ENCODE measurements at regions not wholly inside any gene's neighbourhood (a gene's known extent, or its start where the extent isn't known, plus 50 kb on each side); places are given as distances from the start of the nearest gene placed in this dataset.

DNA sequence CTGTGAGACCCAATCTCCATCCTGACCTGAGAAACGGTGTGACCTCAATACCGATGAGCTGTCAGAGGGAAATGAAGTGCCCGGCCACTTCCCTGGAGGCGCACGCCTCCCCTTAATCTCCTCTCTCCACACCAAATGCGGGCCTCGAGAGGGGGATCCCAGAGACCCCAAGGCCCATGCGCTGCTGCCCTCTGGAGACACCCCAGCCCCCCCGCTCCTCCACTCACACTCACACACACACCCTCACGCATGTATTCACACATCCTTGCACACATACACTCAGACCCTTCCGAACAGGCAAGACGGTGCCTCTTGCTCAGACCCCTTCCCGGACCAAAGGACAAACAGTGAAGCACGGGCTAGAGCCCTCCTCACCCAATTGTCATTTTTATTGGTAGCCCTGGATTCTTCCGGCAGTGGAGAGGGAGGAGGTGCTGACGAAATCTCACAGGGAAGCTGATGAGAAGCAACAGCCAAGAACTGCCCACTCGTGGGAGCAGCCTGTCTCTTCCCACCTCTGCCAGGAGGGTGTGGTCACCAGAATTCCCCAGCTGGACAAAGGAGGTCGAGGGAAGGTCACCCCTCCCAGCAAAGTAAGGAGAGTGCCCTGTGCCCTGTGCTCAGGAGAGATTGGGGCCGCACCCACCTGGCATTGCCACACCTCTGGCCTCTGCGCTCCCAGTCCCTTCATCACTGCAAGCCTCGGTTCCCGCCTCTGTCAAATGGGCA lies 136.0 kb upstream of the TNRC6C start:
- Histone ChIP-seq H3K4me1 (ENCODE audit: control insufficient read depth, insufficient read depth, low read length) (peaks cover 10% of the 10 kb centered on the region), H3K36me3 (ENCODE audit: control insufficient read depth, insufficient read depth, low read length) (no peaks in the 10 kb centered on the region), H3K27me3 (ENCODE audit: control insufficient read depth, insufficient read depth, low read length) (peaks cover 9% of the 10 kb centered on the region), H3K9me3 (replicated peaks; ENCODE audit: control insufficient read depth, low read depth, low read length) (peaks cover 2% of the 10 kb centered on the region), H3K27ac (ENCODE audit: low read length) (no peak overlapping the region), H3K4me3 (ENCODE audit: low read length) (no peak overlapping the region)
- peak; percentile 47 for DNase-seq
- 60% methylated on average over 17 of the region's 22 CpGs for WGBS (ENCODE audit: insufficient coverage)

DNA sequence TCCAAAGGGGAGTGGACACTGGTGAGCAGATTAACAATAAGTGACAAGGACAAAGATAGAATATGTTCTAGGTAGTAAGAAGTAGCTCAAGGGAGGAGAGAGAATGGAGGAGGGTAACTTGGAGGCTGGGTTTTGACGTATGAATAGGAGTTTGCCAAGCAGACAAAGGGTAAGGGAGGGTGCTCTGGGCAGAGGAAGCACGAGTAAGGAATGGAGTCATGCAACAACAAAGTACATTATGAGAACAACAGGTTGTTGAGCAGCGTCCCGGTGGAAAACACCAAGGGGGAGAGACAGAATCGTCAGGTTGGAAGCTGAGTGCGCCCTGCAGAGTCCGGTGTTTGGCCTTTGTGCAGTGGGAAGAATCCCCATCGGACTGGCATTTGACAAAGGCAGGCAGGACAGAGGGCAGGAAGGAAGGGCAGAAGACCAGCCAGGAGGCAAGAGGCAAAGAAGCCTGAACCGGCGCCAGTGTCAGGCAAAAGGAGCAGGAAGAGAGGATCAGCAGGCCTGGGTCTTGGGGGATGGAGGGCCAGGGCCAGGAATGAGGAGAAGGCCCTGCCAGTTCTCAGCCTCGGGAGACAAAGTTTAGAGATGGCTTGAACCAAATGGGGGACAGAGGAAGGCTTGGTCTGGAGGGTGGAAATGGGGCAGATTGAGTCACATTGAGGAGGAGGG lies 134.3 kb upstream of the TNRC6C start:
- H3K9me3 ChIP-seq (replicated peaks; ENCODE audit: control insufficient read depth, low read depth, low read length), result no peaks in the 10 kb centered on the region
- H3K4me1 ChIP-seq (ENCODE audit: control insufficient read depth, insufficient read depth, low read length), result peaks cover 8% of the 10 kb centered on the region

GRCh38 chr17:77824780-77825280 lies 133.7 kb upstream of the TNRC6C start:
- Histone ChIP-seq H3K4me1 (ENCODE audit: control insufficient read depth, insufficient read depth, low read length) (peaks cover 14% of the 10 kb centered on the region), H3K27me3 (ENCODE audit: control insufficient read depth, insufficient read depth, low read length) (peaks cover 9% of the 10 kb centered on the region), H3K4me3 (ENCODE audit: low read length) (no peak overlapping the region), H3K36me3 (ENCODE audit: control insufficient read depth, insufficient read depth, low read length) (no peaks in the 10 kb centered on the region), H3K27ac (ENCODE audit: low read length) (no peak overlapping the region), H3K9me3 (replicated peaks; ENCODE audit: control insufficient read depth, low read depth, low read length) (no peaks in the 10 kb centered on the region)
- no peak for DNase-seq
- WGBS (ENCODE audit: insufficient coverage), result 93% methylated on average over 5 of the region's 9 CpGs

More for the DNA sequence above, 134.3 kb upstream of the TNRC6C start:
- DNase-seq, result no peak
- H3K4me3 ChIP-seq (ENCODE audit: low read length), result no peak overlapping the region
- peaks cover 9% of the 10 kb centered on the region for H3K27me3 ChIP-seq (ENCODE audit: control insufficient read depth, insufficient read depth, low read length)
- H3K36me3 ChIP-seq (ENCODE audit: control insufficient read depth, insufficient read depth, low read length), result no peaks in the 10 kb centered on the region
- WGBS (ENCODE audit: insufficient coverage), result 78% methylated on average over 11 of the region's 11 CpGs
- no peak overlapping the region for H3K27ac ChIP-seq (ENCODE audit: low read length)

DNA sequence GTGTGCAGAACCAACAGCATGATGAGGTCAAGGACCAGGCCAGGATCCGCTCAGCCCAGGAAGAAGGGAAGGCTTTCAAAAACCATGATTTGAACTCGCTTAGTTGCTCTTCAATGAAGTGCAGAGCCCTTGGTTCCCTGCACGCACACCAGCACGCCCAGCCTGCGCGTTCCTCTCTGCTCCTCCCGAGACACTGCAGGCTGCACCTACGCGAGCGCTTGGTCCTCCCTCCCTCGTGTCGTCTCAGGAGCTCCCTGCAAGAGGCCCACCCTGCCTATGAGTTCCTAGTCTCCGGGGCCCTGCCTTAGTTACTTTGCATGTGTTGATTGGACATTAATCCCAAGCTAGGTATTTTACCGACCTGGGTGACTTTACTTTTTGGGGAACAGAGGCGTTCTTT lies 132.9 kb upstream of the TNRC6C start:
- Histone ChIP-seq H3K27me3 (ENCODE audit: control insufficient read depth, insufficient read depth, low read length) (peaks cover 9% of the 10 kb centered on the region), H3K4me1 (ENCODE audit: control insufficient read depth, insufficient read depth, low read length) (peaks cover 22% of the 10 kb centered on the region), H3K4me3 (ENCODE audit: low read length) (no peak overlapping the region), H3K9me3 (replicated peaks; ENCODE audit: control insufficient read depth, low read depth, low read length) (no peaks in the 10 kb centered on the region), H3K36me3 (ENCODE audit: control insufficient read depth, insufficient read depth, low read length) (no peaks in the 10 kb centered on the region), H3K27ac (ENCODE audit: low read length) (no peak overlapping the region)
- no peak for DNase-seq
- WGBS (ENCODE audit: insufficient coverage), result 68% methylated on average over 12 of the region's 15 CpGs

DNA sequence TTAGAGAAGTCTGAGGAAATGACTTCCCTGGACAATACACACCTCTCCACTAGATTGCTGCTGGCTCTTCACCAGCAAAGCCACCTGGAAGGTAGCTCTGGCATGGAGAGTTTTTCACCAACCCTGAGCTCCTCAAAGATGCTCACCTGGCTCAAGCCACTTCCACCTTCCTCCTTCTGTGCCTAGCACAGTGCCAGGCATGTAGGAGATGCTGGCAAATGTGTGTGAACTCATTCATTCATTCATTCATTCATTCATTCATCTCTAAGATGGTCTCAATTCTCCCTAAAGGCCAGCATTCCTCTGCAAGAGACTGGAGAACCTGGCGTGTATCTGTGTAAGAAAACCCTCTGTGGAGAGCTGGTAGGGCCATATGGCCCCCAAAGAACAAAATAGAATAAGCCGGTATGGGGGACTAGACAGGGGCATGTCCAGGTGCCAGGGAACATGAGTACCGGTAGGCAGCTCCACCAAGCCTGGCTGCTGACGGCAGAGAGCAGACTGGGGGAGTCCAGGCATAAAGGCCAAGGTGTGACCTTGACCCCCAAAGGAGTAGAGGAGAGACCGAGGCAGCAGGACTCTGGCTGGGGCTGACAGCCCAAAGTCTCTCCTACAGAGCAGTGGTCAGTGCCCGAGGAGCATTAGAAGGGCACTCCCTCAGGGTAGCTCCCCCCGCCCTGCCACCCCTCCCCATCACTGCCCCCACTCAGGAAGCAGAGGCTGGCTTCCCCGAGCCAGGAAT lies 132.2 kb upstream of the TNRC6C start:
- Histone ChIP-seq H3K36me3 (ENCODE audit: control insufficient read depth, insufficient read depth, low read length) (no peaks in the 10 kb centered on the region), H3K4me3 (ENCODE audit: low read length) (no peak overlapping the region), H3K4me1 (ENCODE audit: control insufficient read depth, insufficient read depth, low read length) (peaks cover 29% of the 10 kb centered on the region), H3K27ac (ENCODE audit: low read length) (no peak overlapping the region), H3K27me3 (ENCODE audit: control insufficient read depth, insufficient read depth, low read length) (peaks cover 9% of the 10 kb centered on the region), H3K9me3 (replicated peaks; ENCODE audit: control insufficient read depth, low read depth, low read length) (no peaks in the 10 kb centered on the region)
- no peak for DNase-seq
- WGBS (ENCODE audit: insufficient coverage), result 79% methylated on average over 6 of the region's 8 CpGs

GRCh38 chr17:77827039-77827438 lies 131.5 kb upstream of the TNRC6C start:
- Histone ChIP-seq H3K36me3 (ENCODE audit: control insufficient read depth, insufficient read depth, low read length) (no peaks in the 10 kb centered on the region), H3K27me3 (ENCODE audit: control insufficient read depth, insufficient read depth, low read length) (peaks cover 6% of the 10 kb centered on the region), H3K27ac (ENCODE audit: low read length) (no peak overlapping the region), H3K4me3 (ENCODE audit: low read length) (no peak overlapping the region), H3K4me1 (ENCODE audit: control insufficient read depth, insufficient read depth, low read length) (peaks cover 36% of the 10 kb centered on the region), H3K9me3 (replicated peaks; ENCODE audit: control insufficient read depth, low read depth, low read length) (no peaks in the 10 kb centered on the region)
- 63% methylated on average over 4 of the region's 7 CpGs for WGBS (ENCODE audit: insufficient coverage)
- DNase-seq, result no peak

DNA sequence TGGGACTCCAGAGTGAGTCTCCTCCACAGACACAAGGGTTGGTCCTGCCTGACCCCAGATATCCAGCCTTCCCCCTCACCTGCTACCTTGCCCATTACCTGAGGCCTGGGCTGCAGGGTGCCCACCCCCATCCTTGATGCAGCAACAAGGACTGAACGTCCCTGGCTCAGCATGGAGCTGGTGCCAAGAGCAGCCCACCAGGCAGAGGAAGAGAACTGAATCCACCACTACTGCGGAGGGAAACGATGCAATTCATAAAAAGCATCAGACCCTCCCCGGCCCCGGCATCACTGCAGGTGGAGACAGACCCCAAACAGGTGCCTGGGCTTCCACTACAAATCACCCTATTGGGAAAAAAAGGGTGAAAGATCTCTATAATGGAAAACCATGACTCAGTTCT lies 131.0 kb upstream of the TNRC6C start:
- H3K27ac ChIP-seq (ENCODE audit: low read length), result no peak overlapping the region
- DNase-seq, result no peak

GRCh38 chr17:77828749-77829539 lies 129.6 kb upstream of the TNRC6C start:
- no peaks in the 10 kb centered on the region for H3K9me3 ChIP-seq (replicated peaks; ENCODE audit: control insufficient read depth, low read depth, low read length)
- H3K36me3 ChIP-seq (ENCODE audit: control insufficient read depth, insufficient read depth, low read length), result no peaks in the 10 kb centered on the region
- H3K4me3 ChIP-seq (ENCODE audit: low read length), result no peak overlapping the region
- no peak for DNase-seq
- 97% methylated on average over 19 of the region's 21 CpGs for WGBS (ENCODE audit: insufficient coverage)
- peaks cover 4% of the 10 kb centered on the region for H3K27me3 ChIP-seq (ENCODE audit: control insufficient read depth, insufficient read depth, low read length)
- peaks cover 30% of the 10 kb centered on the region for H3K4me1 ChIP-seq (ENCODE audit: control insufficient read depth, insufficient read depth, low read length)
- no peak overlapping the region for H3K27ac ChIP-seq (ENCODE audit: low read length)

More for the DNA sequence above, 131.0 kb upstream of the TNRC6C start:
- WGBS (ENCODE audit: insufficient coverage), result 40% methylated on average over 1 of the region's 5 CpGs
- Histone ChIP-seq H3K4me3 (ENCODE audit: low read length) (no peak overlapping the region), H3K4me1 (ENCODE audit: control insufficient read depth, insufficient read depth, low read length) (peaks cover 34% of the 10 kb centered on the region), H3K36me3 (ENCODE audit: control insufficient read depth, insufficient read depth, low read length) (no peaks in the 10 kb centered on the region), H3K9me3 (replicated peaks; ENCODE audit: control insufficient read depth, low read depth, low read length) (no peaks in the 10 kb centered on the region), H3K27me3 (ENCODE audit: control insufficient read depth, insufficient read depth, low read length) (peaks cover 4% of the 10 kb centered on the region)

DNA sequence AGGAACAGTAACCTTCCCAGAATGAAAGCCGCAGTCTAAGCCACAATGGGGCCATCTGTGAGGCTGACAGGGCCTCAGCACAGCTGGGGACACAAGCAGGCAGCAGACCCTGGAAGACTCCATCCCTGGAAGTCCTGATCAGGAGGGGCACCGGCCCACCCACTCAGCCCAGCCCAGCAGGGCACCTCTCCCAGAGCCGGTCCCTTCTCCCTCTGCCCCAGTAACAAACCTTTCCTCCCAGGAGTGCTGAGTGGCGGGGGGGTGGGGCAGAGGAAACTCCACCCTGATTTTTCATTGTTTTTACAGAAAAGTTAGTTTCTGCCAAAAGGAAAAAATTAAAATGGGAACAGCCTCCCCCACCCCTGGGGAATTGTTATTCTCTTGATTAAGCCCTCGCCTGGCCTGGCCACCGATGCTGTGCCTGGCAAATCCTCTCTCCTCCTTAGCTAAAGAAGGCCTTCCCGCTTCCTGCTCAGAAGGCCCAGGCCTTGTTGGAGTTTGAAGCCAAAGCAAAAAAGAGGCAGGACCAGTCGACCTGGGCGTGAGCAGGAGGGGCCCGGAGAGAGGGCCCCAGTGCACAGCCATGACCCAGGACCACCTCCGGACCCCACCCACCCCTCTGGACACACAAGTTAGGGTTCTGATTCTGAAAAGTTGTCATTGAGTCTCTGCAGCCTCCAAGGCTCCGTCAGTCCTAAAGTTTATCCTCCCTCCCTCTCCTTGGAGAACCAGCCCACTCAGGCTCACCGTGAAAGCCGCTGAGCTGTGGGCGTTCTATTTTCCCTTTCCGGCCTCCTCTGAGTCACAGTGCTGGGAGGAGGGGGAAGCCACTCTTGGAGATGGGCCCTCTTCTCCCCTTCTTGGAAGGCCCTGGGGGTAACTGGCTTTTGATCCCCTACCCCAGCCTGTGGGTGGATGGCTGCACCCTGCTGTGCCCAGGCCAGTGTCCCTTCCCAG lies 128.4 kb upstream of the TNRC6C start:
- H3K4me3 ChIP-seq (ENCODE audit: low read length), result no peak overlapping the region
- peaks cover 34% of the 10 kb centered on the region for H3K4me1 ChIP-seq (ENCODE audit: control insufficient read depth, insufficient read depth, low read length)
- peak overlapping the region; percentile 95 for H3K27ac ChIP-seq (ENCODE audit: low read length)
- WGBS (ENCODE audit: insufficient coverage), result 19% methylated on average over 6 of the region's 16 CpGs
- no peaks in the 10 kb centered on the region for H3K36me3 ChIP-seq (ENCODE audit: control insufficient read depth, insufficient read depth, low read length)
- peaks cover 2% of the 10 kb centered on the region for H3K27me3 ChIP-seq (ENCODE audit: control insufficient read depth, insufficient read depth, low read length)
- DNase-seq, result peak; percentile 93
- no peaks in the 10 kb centered on the region for H3K9me3 ChIP-seq (replicated peaks; ENCODE audit: control insufficient read depth, low read depth, low read length)

All from muscle of leg (tissue), 3 donors.